ENCODE measurements at regions not wholly inside any gene's neighbourhood (a gene's known extent, or its start where the extent isn't known, plus 50 kb on each side); places are given as distances from the start of the nearest gene placed in this dataset.

- ChIA-PET CTCF (no interaction called here), POLR2A (ENCODE audit: unreplicated experiment) (no interaction called here)
- Histone ChIP-seq H2AK5ac (ENCODE audit: low read depth, low read length) (no peak overlapping the region), H2BK5ac (ENCODE audit: low read depth, low read length, poor library complexity, severe bottlenecking) (no peak overlapping the region), H3K4ac (ENCODE audit: low read depth, low read length) (no peak overlapping the region), H3K23ac (ENCODE audit: low read depth, low read length) (no peak overlapping the region), H3K9me3 (ENCODE audit: control insufficient read depth, insufficient read depth, low read length) (no peaks in the 10 kb centered on the region), H2AK9ac (replicated peaks; ENCODE audit: low read depth, low read length, poor library complexity) (no peak overlapping the region), H3K36me3 (ENCODE audit: control insufficient read depth, insufficient read depth, low read length) (no peaks in the 10 kb centered on the region), H4K91ac (ENCODE audit: insufficient read depth, low read depth, low read length) (no peak overlapping the region), H4K8ac (ENCODE audit: low read depth in 2 of 2, low read length in 2 of 2) (no peak overlapping the region), H3K4me2 (ENCODE audit: low read depth, low read length) (no peak overlapping the region), H3K9ac (ENCODE audit: low read depth, low read length) (no peak overlapping the region), H2BK15ac (ENCODE audit: low read depth, low read length) (no peak overlapping the region), H3K9me1 (ENCODE audit: insufficient read depth, low read length) (no peaks in the 10 kb centered on the region), H3K27ac (ENCODE audit: insufficient read depth, low read length) (no peak overlapping the region), H2BK120ac (ENCODE audit: low read depth, low read length) (no peak overlapping the region), H3K79me1 (ENCODE audit: low read depth in 1 of 2, low read length in 2 of 2) (no peaks in the 10 kb centered on the region), H4K5ac (ENCODE audit: low read depth, low read length) (no peak overlapping the region), H3K4me3 (ENCODE audit: insufficient read depth, low read depth, low read length) (no peak overlapping the region), H2AFZ (replicated peaks; ENCODE audit: low read length, poor library complexity) (no peak overlapping the region), H3K14ac (replicated peaks; ENCODE audit: low read depth, low read length) (no peak overlapping the region), H3K4me1 (ENCODE audit: control insufficient read depth, insufficient read depth, low read length) (no peaks in the 10 kb centered on the region), H3K18ac (ENCODE audit: low read depth, low read length) (no peak overlapping the region), H3K56ac (ENCODE audit: extremely low read depth, insufficient read depth, low read length) (no peak overlapping the region), H2BK20ac (ENCODE audit: low read depth, low read length) (no peak overlapping the region), H3K27me3 (ENCODE audit: control insufficient read depth, insufficient read depth, low read length) (no peaks in the 10 kb centered on the region; the same call in 1 of the 2 replicates), H4K20me1 (ENCODE audit: insufficient read depth, low read length) (no peaks in the 10 kb centered on the region)
- intact Hi-C loops (cut with micrococcal nuclease) (no loop called here), dilution Hi-C loops (cut with HindIII; ENCODE audit: low sequenced_read_pairs, unreplicated experiment) (no loop called here), in situ Hi-C loops (cut with MboI; ENCODE audit: low sequenced_read_pairs) (no loop called here)
- no TSS peak for BruUV-seq (replicated peaks)
- DNase-seq (no peak), ATAC-seq (ENCODE audit: low read depth) (no peak)
- no CpG with 5 or more reads among the region's 1 CpG for WGBS, 2 experiments (ENCODE audit: extremely low coverage in 2 of 2, insufficient read length in 1 of 2)
- TF ChIP-seq ELK1 (IDR thresholded peaks at IDR 0.05; ENCODE audit: borderline replicate concordance, low read depth, low read length) (no peak), CHD1 (IDR thresholded peaks at IDR 0.05; ENCODE audit: low read depth, low read length) (no peak), USF2 (IDR thresholded peaks at IDR 0.05; ENCODE audit: low read depth, low read length) (no peak), CEBPB (IDR thresholded peaks at IDR 0.05; ENCODE audit: low read depth, low read length) (no peak), BHLHE40 (IDR thresholded peaks at IDR 0.05; ENCODE audit: low read depth, low read length) (no peak), NFE2L2 (IDR thresholded peaks at IDR 0.05; ENCODE audit: low read depth, low read length) (no peak)
Observed at GRCh38 chr11:95653680-95654079, 135.9 kb downstream of the FAM76B start.

Measured in IMR-90 (cell line).